ENCODE measurements at regions not wholly inside any gene's neighbourhood (a gene's known extent, or its start where the extent isn't known, plus 50 kb on each side); places are given as distances from the start of the nearest gene placed in this dataset.

- no peak for TF ChIP-seq CTCF (IDR thresholded peaks at IDR 0.05)
- TF ChIP-seq EZH2 (IDR thresholded peaks at IDR 0.05; ENCODE audit: borderline replicate concordance, insufficient read depth, low read depth, low read length, poor library complexity, severe bottlenecking) = no peak
Observed at GRCh38 chr17:62186841-62187240, 121.8 kb upstream of the MED13 start.

All from B cell (primary cell).